SH-SY5Y (cell line): ENCODE measurements at regions not wholly inside any gene's neighbourhood (a gene's known extent, or its start where the extent isn't known, plus 50 kb on each side); places are given as distances from the start of the nearest gene placed in this dataset.

Experiments
- GATA2 ChIP-seq: IDR thresholded peaks from 2 replicates; pipeline ENCODE4 v1.6.1; 2011; ENCODE audit warnings: mild to moderate bottlenecking, low read depth, low read length
- GATA3 ChIP-seq: IDR thresholded peaks from 2 replicates; pipeline ENCODE4 v1.6.1; 2011; ENCODE audit warnings: low read depth, mild to moderate bottlenecking, low read length, moderate library complexity

- TF ChIP-seq GATA3, result no peak
- TF ChIP-seq GATA2, result no peak
These were observed 353.9 kb upstream of the MEF2C start for GRCh38 chr5:89236900-89237299.
